Stimulated activated CD8-positive, alpha-beta memory T cell treated with anti-CD3 and anti-CD28 coated beads, Interleukin-2, amount 100 ng/mL, for 48 hours (primary cell): ENCODE measurements at regions not wholly inside any gene's neighbourhood (a gene's known extent, or its start where the extent isn't known, plus 50 kb on each side); places are given as distances from the start of the nearest gene placed in this dataset.
"Not testable (repeated sequence)": the region's sequence is repeated elsewhere in the genome, so short reads cannot be mapped to it uniquely, and the experiment has no call there.

ENCODE experiments used
- DNase-seq, 2 donors: peaks; one replicate each; pipeline ENCODE4 v3.0.0-alpha.2; 2020; ENCODE audit warnings: low read depth in 2 of 2

DNA sequence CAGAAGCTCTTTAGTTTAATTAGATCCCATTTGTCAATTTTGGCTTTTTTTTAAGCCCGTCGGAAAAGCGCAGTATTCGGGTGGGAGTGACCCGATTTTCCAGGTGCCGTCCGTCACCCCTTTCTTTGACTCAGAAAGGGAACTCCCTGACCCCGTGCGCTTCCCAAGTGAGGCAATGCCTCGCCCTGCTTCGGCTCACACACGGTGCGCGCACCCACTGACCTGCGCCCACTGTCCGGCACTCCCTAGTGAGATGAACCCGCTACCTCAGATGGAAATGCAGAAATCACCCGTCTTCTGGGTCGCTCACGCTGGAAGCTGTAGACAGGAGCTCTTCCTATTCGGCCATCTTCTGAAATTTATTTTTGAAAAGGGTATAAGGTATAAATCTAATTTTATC lies 433.4 kb upstream of the NRG3 start:
- DNase-seq: not testable (repeated sequence)

DNA sequence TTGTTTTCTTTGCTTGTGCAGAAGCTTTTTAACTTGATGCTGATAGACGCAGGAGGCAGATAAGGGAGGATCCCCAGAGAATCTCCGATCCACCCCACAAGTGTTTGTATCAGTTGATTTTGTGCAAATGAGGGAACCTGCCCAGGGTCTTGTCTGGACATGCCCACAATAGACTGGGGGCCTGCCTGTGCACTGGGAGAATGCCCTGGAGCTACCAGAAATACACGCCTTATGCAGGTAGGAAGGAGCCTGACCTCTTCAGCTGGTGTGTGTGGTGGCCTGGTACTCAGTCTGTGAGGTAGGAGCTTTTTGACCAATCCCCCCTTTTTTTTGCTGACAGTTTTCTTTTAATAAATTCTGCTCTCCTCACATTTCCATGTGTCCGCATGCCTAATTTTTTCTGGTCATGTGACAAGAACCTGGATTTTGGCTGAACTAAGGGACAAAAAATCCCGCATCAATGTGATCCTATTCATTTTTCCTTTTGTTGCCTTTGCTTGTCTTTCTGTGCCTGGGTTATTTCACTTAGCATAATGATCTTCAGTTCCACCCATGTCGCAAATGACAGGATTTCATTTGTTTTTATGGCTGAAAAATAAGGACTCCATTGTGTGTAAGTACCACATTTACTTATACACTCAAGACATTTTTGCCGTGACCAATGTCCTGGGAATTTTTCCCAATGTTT lies 430.6 kb upstream of the NRG3 start:
- DNase-seq: no peak

DNA sequence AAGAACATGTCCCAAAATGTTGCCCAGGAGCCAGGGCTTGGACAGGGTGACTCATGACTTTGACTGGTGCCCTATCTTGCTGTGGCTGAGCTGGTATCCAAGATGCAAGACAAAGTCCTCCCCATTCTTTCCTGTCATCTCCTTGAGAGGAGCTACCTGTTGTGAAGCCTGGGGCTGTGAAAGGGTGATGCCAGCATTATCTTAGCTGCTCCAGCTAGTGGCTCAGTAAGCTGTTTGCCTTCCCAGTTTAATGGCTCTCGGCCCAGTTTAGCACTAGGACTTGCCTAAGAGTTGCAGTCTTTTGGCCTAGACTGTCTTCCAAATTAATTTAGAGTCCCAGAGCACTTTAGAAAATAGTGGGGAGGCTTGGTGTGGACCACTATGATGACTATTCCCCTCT lies 424.3 kb upstream of the NRG3 start:
- DNase-seq: no peak

- DNase-seq: no peak
Measured at GRCh38 chr10:81472927-81473470, 402.0 kb upstream of the NRG3 start.

DNA sequence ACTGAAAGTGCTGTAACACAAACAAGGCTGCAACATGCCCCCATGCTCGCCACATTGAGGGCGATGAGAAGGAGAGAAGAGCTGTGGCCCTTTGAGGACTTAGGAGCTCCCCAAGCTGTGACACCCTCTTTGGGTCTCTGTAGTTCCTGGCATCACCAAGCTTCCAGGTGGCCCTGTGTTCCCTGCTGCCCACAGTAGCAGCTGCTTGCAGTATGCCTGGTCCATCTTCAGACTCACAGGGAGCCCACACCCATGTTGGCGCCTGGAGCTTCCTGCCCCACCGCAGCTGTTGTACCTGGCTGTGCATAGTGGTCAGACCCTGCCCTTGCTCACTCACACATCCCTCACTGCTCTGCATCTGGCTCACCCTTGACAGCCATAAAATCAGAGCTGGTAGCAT lies 401.2 kb upstream of the NRG3 start:
- DNase-seq: no peak

- DNase-seq: no peak
Measured at GRCh38 chr10:81479316-81479715, 395.7 kb upstream of the NRG3 start.

DNA sequence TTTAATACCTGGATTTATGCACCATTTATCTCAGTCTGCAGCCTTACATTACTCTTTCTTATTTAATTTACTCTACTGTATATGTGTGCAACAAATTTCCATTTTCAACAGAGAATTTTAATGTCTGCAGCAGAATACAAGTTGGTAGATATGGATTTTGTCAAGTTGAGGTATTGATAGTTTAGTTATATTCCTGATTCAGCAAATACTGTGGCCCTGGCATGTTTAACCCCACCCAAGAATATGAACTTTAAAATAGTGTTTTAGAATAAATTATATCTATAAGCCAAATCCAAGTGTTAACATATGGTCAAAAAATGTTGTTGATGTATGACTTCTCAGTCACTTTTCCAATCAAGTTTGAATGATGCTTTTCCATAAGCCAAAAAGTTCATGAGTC lies 378.4 kb upstream of the NRG3 start:
- DNase-seq: no peak

DNA sequence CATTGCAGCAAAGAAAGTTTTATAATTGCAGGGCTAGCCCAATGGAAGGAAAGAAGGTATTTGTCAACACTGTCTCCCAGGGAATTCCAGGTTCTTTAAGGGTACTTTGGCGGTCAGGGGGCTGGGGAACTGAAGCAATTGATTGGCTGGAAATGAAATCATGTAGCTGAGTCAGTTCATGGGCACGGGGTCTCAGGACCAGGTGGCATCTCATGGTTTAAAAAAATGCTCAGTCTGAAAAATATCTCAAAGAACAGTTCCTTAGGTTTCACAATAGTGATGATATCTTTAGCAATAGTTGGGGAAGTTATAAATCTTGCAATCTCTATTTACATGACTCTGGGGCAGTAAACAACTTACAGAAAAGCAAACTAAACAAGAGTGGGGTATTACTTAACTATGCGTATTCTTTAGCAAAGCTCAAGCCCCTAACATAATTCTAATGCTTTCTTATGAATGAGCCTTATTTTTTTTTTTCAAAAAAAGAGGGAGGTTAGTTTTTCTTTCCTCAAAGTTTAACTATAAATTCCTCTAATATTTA lies 376.9 kb upstream of the NRG3 start:
- DNase-seq: no peak

- no peak for DNase-seq
Measured at GRCh38 chr10:81502677-81503359, 372.2 kb upstream of the NRG3 start.

GRCh38 chr10:81505777-81506176 lies 369.2 kb upstream of the NRG3 start:
- DNase-seq: not testable (repeated sequence)

DNA sequence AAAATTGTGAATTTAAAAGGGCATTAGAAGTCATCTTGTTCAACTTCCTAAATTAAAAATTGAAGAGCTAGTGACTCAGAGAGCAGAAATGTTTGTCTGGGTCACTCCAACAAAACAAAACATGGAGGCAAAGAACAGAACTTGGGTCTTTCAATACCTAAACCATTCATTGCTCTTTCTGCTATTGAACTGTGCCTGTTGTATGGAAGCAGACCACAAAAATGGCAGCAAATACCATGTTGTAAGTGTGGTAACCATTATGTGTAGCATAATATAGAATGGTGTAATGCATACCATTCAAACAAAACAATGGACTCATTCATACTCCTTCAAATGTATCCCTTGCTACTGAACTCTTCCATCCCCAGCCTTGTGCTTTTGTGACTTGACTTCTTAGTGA lies 360.2 kb upstream of the NRG3 start:
- no peak for DNase-seq

- no peak for DNase-seq
Measured at GRCh38 chr10:81520688-81521087, 354.3 kb upstream of the NRG3 start.

GRCh38 chr10:81524467-81524866 lies 350.5 kb upstream of the NRG3 start:
- no peak for DNase-seq

- DNase-seq: no peak
Measured at GRCh38 chr10:81532403-81532802, 342.6 kb upstream of the NRG3 start.

GRCh38 chr10:81534991-81535390 lies 340.0 kb upstream of the NRG3 start:
- DNase-seq: no peak

- DNase-seq: no peak
Measured at GRCh38 chr10:81541517-81541916, 333.5 kb upstream of the NRG3 start.

DNA sequence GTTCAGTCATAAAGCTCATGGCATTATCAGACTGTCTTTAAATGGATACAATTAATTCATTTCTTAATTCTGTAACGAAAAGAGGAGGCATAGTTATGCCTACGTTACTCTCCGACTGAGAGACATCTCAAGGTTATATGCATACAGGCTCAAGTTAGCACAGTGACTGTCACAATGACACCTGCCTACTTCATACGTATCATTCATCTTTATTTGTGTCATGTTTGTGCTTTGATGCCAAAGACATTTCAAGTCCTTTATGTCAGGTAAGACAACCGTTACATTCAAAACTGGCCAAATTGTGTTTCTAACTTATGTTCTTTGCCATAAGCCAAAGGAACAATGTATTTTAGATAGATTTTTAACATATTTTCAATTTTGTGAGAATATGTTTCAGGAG lies 328.8 kb upstream of the NRG3 start:
- no peak for DNase-seq

- no peak for DNase-seq
Measured at GRCh38 chr10:81548160-81548559, 326.8 kb upstream of the NRG3 start.

- no peak for DNase-seq
Measured at GRCh38 chr10:81564143-81564542, 310.9 kb upstream of the NRG3 start.

- no peak for DNase-seq
Measured at GRCh38 chr10:81569488-81569887, 305.5 kb upstream of the NRG3 start.

GRCh38 chr10:81570349-81570748 lies 304.6 kb upstream of the NRG3 start:
- DNase-seq: no peak

DNA sequence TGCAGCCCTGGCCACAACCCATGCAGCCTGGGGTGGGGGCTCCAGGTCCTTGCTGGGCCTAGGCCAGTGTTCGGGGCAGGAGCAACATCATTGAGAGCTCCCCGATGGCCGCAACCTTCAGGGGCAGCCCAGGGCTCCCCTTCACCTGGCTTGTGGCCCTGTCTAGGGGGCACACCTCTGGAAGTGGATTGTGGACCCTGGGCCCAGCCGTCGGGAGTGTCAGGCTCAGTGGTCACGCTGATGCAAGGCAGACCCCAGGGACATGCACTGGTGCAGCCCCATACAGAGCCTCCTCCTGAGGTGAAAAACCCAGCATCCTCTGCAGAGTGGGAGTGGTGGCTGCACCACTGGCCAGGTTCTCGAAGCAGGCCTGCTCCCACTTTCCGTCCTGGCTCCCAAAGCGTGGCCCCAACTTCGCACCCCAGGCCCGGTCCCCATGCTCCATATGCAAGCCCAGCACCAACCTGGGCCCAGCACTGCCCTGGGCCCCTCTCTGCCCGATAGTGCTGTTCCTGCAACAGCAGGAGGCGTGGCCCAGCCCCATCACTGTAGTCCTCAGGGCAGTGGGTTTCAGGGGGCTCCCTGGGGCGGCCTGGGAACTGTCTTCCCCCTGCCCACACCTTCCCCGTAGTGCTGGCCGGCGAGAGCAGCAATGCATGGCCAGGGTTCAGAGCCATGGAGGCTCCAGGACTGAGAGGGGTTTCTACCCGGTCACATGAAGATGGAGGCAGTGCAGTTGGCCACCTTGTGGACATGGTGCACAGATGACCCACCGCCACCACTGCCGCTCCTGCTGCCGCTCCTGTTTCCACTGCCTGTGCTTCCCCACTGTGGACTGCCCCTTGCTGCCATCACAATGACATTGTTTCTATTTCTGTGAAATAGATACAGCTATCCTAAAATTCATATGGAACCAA lies 303.9 kb upstream of the NRG3 start:
- no peak for DNase-seq
